Osteoblast (primary cell): ENCODE measurements at regions not wholly inside any gene's neighbourhood (a gene's known extent, or its start where the extent isn't known, plus 50 kb on each side); places are given as distances from the start of the nearest gene placed in this dataset.
"Not testable (repeated sequence)": the region's sequence is repeated elsewhere in the genome, so short reads cannot be mapped to it uniquely, and the experiment has no call there.

ENCODE experiments used
- DNase-seq: peaks from one replicate; pipeline ENCODE4 v3.0.0; 2011; ENCODE audit warnings: low spot score, mixed read lengths; ENCODE audit not compliant: insufficient read length; ENCODE audit errors: missing footprints
- H2AFZ ChIP-seq: 2 replicates; pipeline ENCODE4 v1.6.0; 2011; ENCODE audit warnings: mild to moderate bottlenecking, low read length
- H3K27ac ChIP-seq: 2 replicates; pipeline ENCODE4 v1.5.1; 2011; ENCODE audit warnings: mild to moderate bottlenecking, low read depth, low read length, moderate library complexity
- H3K27me3 ChIP-seq: 2 replicates; pipeline ENCODE4 v1.6.0; 2012; ENCODE audit warnings: mild to moderate bottlenecking, control low read depth, inconsistent platforms, low read length, moderate library complexity; ENCODE audit not compliant: insufficient read depth
- H3K36me3 ChIP-seq: 2 replicates; pipeline ENCODE4 v1.5.1; 2011; ENCODE audit warnings: mild to moderate bottlenecking, low read length, control low read depth, moderate library complexity; ENCODE audit not compliant: insufficient read depth
- H3K4me1 ChIP-seq: 2 replicates; pipeline ENCODE4 v1.5.1; 2011; ENCODE audit warnings: mild to moderate bottlenecking, low read length, control low read depth, moderate library complexity; ENCODE audit not compliant: insufficient read depth
- H3K4me2 ChIP-seq: 2 replicates; pipeline ENCODE4 v1.6.0; 2011; ENCODE audit warnings: mild to moderate bottlenecking, low read length; ENCODE audit not compliant: insufficient read depth
- H3K4me3 ChIP-seq: fragments of 200-600 bp; sonication (generic); 3 replicates; pipeline ENCODE4 v1.5.1; 2012; ENCODE audit warnings: mild to moderate bottlenecking, low read length, inconsistent platforms; ENCODE audit not compliant: insufficient read depth
- H3K79me2 ChIP-seq: 2 replicates; pipeline ENCODE4 v1.6.0; 2012; ENCODE audit warnings: mild to moderate bottlenecking, low read length, control low read depth, inconsistent platforms; ENCODE audit not compliant: insufficient read depth
- H3K9me3 ChIP-seq: 2 replicates; pipeline ENCODE4 v1.5.1; 2011; ENCODE audit warnings: low read depth, low read length, control low read depth
- H4K20me1 ChIP-seq: 2 replicates; pipeline ENCODE4 v1.6.0; 2012; ENCODE audit warnings: mild to moderate bottlenecking, low read length, control low read depth; ENCODE audit not compliant: insufficient read depth
- TF ChIP-seq, protein P1 (sequence below): IDR thresholded peaks from 2 replicates; pipeline ENCODE4 v1.5.1; 2011; ENCODE audit warnings: mild to moderate bottlenecking, low read depth, low read length, moderate library complexity; ENCODE audit errors: extremely low read depth

GRCh38 chr3:61464518-61465140, 96.7 kb upstream of the PTPRG start:
- no peaks in the 10 kb centered on the region for H3K9me3 ChIP-seq
- no peaks in the 10 kb centered on the region for H3K4me1 ChIP-seq
- H3K27ac ChIP-seq, result no peak overlapping the region
- no peaks in the 10 kb centered on the region for H4K20me1 ChIP-seq
- TF ChIP-seq, protein P1, sequence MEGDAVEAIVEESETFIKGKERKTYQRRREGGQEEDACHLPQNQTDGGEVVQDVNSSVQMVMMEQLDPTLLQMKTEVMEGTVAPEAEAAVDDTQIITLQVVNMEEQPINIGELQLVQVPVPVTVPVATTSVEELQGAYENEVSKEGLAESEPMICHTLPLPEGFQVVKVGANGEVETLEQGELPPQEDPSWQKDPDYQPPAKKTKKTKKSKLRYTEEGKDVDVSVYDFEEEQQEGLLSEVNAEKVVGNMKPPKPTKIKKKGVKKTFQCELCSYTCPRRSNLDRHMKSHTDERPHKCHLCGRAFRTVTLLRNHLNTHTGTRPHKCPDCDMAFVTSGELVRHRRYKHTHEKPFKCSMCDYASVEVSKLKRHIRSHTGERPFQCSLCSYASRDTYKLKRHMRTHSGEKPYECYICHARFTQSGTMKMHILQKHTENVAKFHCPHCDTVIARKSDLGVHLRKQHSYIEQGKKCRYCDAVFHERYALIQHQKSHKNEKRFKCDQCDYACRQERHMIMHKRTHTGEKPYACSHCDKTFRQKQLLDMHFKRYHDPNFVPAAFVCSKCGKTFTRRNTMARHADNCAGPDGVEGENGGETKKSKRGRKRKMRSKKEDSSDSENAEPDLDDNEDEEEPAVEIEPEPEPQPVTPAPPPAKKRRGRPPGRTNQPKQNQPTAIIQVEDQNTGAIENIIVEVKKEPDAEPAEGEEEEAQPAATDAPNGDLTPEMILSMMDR, result no peak
- DNase-seq, result no peak
- no peaks in the 10 kb centered on the region for H3K36me3 ChIP-seq
- H3K27me3 ChIP-seq, result no peaks in the 10 kb centered on the region
- no peak overlapping the region for H3K4me3 ChIP-seq
- H3K4me2 ChIP-seq, result no peak overlapping the region
- no peaks in the 10 kb centered on the region for H3K79me2 ChIP-seq
- no peak overlapping the region for H2AFZ ChIP-seq

DNA sequence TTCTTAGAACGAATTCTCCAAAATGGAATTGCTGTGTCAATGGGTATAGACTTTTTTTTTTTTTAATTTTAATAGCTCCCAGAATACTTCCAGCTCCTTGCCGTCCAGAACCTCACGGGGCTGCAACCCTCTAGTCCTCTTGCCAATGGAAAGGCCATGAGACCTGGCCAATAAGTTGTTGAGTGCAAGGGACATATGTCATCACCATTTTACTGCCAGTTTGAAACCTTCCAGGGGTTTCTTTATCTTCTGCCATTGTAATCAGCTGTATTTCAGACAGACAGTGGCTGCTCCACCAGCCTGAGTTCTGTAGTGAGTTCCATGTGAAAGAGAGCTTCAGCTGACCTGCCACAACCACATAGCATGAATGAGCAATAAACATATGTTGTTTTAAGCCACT, 95.0 kb upstream of the PTPRG start:
- H3K36me3 ChIP-seq, result no peaks in the 10 kb centered on the region
- H3K4me2 ChIP-seq, result no peak overlapping the region
- no peaks in the 10 kb centered on the region for H3K9me3 ChIP-seq
- no peak overlapping the region for H2AFZ ChIP-seq
- H3K27ac ChIP-seq, result no peak overlapping the region
- TF ChIP-seq, protein P1, result no peak
- no peaks in the 10 kb centered on the region for H4K20me1 ChIP-seq
- no peaks in the 10 kb centered on the region for H3K4me1 ChIP-seq
- no peaks in the 10 kb centered on the region for H3K79me2 ChIP-seq
- H3K4me3 ChIP-seq, result no peak overlapping the region
- no peaks in the 10 kb centered on the region for H3K27me3 ChIP-seq
- no peak for DNase-seq

GRCh38 chr3:61483997-61484396, 77.4 kb upstream of the PTPRG start:
- no peak overlapping the region for H2AFZ ChIP-seq
- H3K4me2 ChIP-seq, result no peak overlapping the region
- TF ChIP-seq, protein P1, result no peak
- no peaks in the 10 kb centered on the region for H3K4me1 ChIP-seq
- no peaks in the 10 kb centered on the region for H3K27me3 ChIP-seq
- H3K36me3 ChIP-seq, result no peaks in the 10 kb centered on the region
- no peak overlapping the region for H3K4me3 ChIP-seq
- no peak for DNase-seq
- H3K27ac ChIP-seq, result no peak overlapping the region
- no peaks in the 10 kb centered on the region for H3K9me3 ChIP-seq
- H4K20me1 ChIP-seq, result no peaks in the 10 kb centered on the region
- no peaks in the 10 kb centered on the region for H3K79me2 ChIP-seq

DNA sequence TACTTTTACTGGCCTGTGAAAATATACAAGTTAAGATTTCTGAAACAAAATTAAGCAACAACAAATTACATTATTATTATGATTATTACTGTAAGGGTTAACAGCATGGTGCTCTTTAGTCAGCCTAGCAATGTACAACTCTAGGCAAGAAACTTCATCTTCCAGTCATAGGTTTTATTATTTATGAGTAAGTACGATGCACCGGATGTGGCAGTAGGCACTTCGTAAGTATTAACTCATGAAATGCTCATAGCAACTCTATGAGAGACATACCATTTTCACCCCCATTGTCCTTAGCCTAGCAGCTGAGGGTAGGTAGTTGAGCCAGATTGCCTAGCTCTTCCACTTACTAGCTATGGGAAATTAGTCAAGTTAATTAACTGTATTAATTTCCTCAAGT, 68.0 kb upstream of the PTPRG start:
- no peaks in the 10 kb centered on the region for H3K79me2 ChIP-seq
- TF ChIP-seq, protein P1, result no peak
- no peak overlapping the region for H3K27ac ChIP-seq
- H3K4me3 ChIP-seq, result no peak overlapping the region
- no peak overlapping the region for H2AFZ ChIP-seq
- H3K36me3 ChIP-seq, result no peaks in the 10 kb centered on the region
- DNase-seq, result no peak
- H4K20me1 ChIP-seq, result no peaks in the 10 kb centered on the region
- H3K4me1 ChIP-seq, result no peaks in the 10 kb centered on the region
- no peaks in the 10 kb centered on the region for H3K9me3 ChIP-seq
- H3K27me3 ChIP-seq, result peaks cover 3% of the 10 kb centered on the region
- H3K4me2 ChIP-seq, result no peak overlapping the region

GRCh38 chr3:61494309-61494708, 67.1 kb upstream of the PTPRG start:
- not testable (repeated sequence) for H4K20me1 ChIP-seq, H3K79me2 ChIP-seq, H3K4me1 ChIP-seq, H3K4me3 ChIP-seq, H3K4me2 ChIP-seq, H3K9me3 ChIP-seq, DNase-seq, H2AFZ ChIP-seq, H3K27me3 ChIP-seq, H3K27ac ChIP-seq, H3K36me3 ChIP-seq
